H1 (cell line): ENCODE measurements at regions not wholly inside any gene's neighbourhood (a gene's known extent, or its start where the extent isn't known, plus 50 kb on each side); places are given as distances from the start of the nearest gene placed in this dataset.

Source experiments
- CTCF ChIA-PET: fragments of 300-600 bp; sonication (Branson Sonifier 250); formaldehyde crosslinking; loops from one replicate; lab custom pipeline; 2021; ENCODE audit not compliant: partially characterized antibody; lab: Charles Lee
- POLR2A ChIA-PET: fragments of 300-600 bp; sonication (Branson Sonifier 250); formaldehyde crosslinking; loops from one replicate; lab custom pipeline; 2021; ENCODE audit warnings: inconsistent platforms; ENCODE audit not compliant: partially characterized antibody; lab: Charles Lee
- DNase-seq, 2 experiments: peaks; one replicate each; pipeline versions ENCODE4 v3.0.0 to v3.0.0-alpha.2; 2010 to 2022; ENCODE audit warnings: low spot score in 2 of 2, low read depth in 1 of 2, mixed read lengths in 1 of 2
- FAIRE-seq: peaks from 2 replicates; lab custom pipeline; 2011; peaks lifted over from hg19 to GRCh38; lab: Jason Lieb, UNC
- H2AFZ ChIP-seq: 2 replicates; pipeline ENCODE4 v1.8.1; 2012; ENCODE audit warnings: low read length, inconsistent platforms
- H2AK5ac ChIP-seq: 2 replicates; pipeline ENCODE4 v1.6.1; 2013; ENCODE audit warnings: low read depth, low read length
- H2BK120ac ChIP-seq: replicated peaks from 2 replicates; pipeline ENCODE3; 2013; ENCODE audit warnings: low read depth, low read length, inconsistent platforms
- H2BK12ac ChIP-seq: 2 replicates; pipeline ENCODE4 v1.6.1; 2013; ENCODE audit warnings: low read depth, low read length
- H2BK15ac ChIP-seq: 2 replicates; pipeline ENCODE4 v1.6.1; 2013; ENCODE audit warnings: low read length
- H2BK20ac ChIP-seq: 2 replicates; pipeline ENCODE4 v1.6.1; 2013; ENCODE audit warnings: low read length
- H2BK5ac ChIP-seq: 2 replicates; pipeline ENCODE4 v1.6.1; 2013; ENCODE audit warnings: low read depth, low read length
- H3K14ac ChIP-seq: 2 replicates; pipeline ENCODE4 v1.6.1; 2013; ENCODE audit warnings: inconsistent platforms; ENCODE audit not compliant: insufficient read length
- H3K18ac ChIP-seq: 2 replicates; pipeline ENCODE4 v1.6.1; 2013; ENCODE audit warnings: low read length; ENCODE audit errors: extremely low read depth
- H3K23ac ChIP-seq: 2 replicates; pipeline ENCODE4 v1.6.1; 2013; ENCODE audit warnings: inconsistent platforms; ENCODE audit not compliant: insufficient read length
- H3K23me2 ChIP-seq: 2 replicates; pipeline ENCODE4 v1.6.1; 2013; ENCODE audit warnings: low read depth, low read length
- H3K27ac ChIP-seq: 2 replicates; pipeline ENCODE4 v1.6.1; 2011; ENCODE audit warnings: low read depth, low read length, inconsistent platforms
- H3K27me3 ChIP-seq, 4 experiments: replicated peaks in 1 of 4; 1 replicate in 1 of 4; 2 replicates in 3 of 4; pipeline versions ENCODE4 v1.6.1 to v1.8.1; 2011 to 2013; ENCODE audit warnings: low read length in 3 of 4, mild to moderate bottlenecking in 3 of 4, inconsistent platforms in 2 of 4, mixed read lengths in 2 of 4, moderate library complexity in 1 of 4; ENCODE audit not compliant: control insufficient read depth in 3 of 4, insufficient read depth in 3 of 4; ENCODE audit errors: extremely low read depth in 1 of 4
- H3K36me3 ChIP-seq, 4 experiments: 2 replicates each; pipeline versions ENCODE4 v1.6.1 to v1.8.1; 2011 to 2013; ENCODE audit warnings: mild to moderate bottlenecking in 4 of 4, low read length in 3 of 4, moderate library complexity in 2 of 4, control low read depth in 1 of 4, inconsistent platforms in 1 of 4; ENCODE audit not compliant: insufficient read depth in 4 of 4, control insufficient read depth in 2 of 4
- H3K4ac ChIP-seq: replicated peaks from 2 replicates; pipeline ENCODE3; 2013; ENCODE audit warnings: low read length, low read depth, mixed read lengths, inconsistent platforms; ENCODE audit not compliant: insufficient read length
- H3K4me1 ChIP-seq, 4 experiments: replicated peaks in 1 of 4; 1 replicate in 1 of 4; 2 replicates in 3 of 4; pipeline versions ENCODE4 v1.6.1 to v1.8.1; 2011 to 2013; ENCODE audit warnings: low read length in 3 of 4, inconsistent platforms in 2 of 4, mixed read lengths in 1 of 4; ENCODE audit not compliant: insufficient read depth in 4 of 4, control insufficient read depth in 3 of 4
- H3K4me2 ChIP-seq, 2 experiments: 2 replicates each; pipeline versions ENCODE4 v1.6.1 to v1.8.1; 2011 to 2013; ENCODE audit warnings: low read depth in 2 of 2, low read length in 2 of 2, control low read depth in 1 of 2, inconsistent platforms in 1 of 2, mild to moderate bottlenecking in 1 of 2; ENCODE audit not compliant: insufficient read depth in 1 of 2
- H3K4me3 ChIP-seq, 4 experiments: fragments of 200-600, 300-600 bp in 1 of 4; sonication (generic), shearing (Covaris generic), sonication (Bioruptor Twin) in 1 of 4; 2 replicates each; pipeline versions ENCODE4 v1.5.1 to v1.8.1; 2011 to 2016; ENCODE audit warnings: low read length in 4 of 4, low read depth in 3 of 4, control low read depth in 2 of 4, inconsistent platforms in 2 of 4, mild to moderate bottlenecking in 2 of 4, mixed read lengths in 1 of 4, moderate library complexity in 1 of 4; ENCODE audit not compliant: insufficient read depth in 2 of 4; ENCODE audit errors: extremely low read depth in 1 of 4
- H3K56ac ChIP-seq: replicated peaks from 2 replicates; pipeline ENCODE3; 2013; ENCODE audit warnings: low read depth, mild to moderate bottlenecking, mixed read lengths, low read length, inconsistent platforms; ENCODE audit not compliant: insufficient read length
- H3K79me1 ChIP-seq: 2 replicates; pipeline ENCODE4 v1.6.1; 2013; ENCODE audit warnings: low read depth, low read length, control low read depth
- H3K79me2 ChIP-seq, 2 experiments: 2 replicates each; pipeline versions ENCODE4 v1.6.1 to v1.8.1; 2012 to 2013; ENCODE audit warnings: low read length in 2 of 2, mild to moderate bottlenecking in 2 of 2, inconsistent platforms in 1 of 2; ENCODE audit not compliant: insufficient read depth in 2 of 2, control insufficient read depth in 1 of 2
- H3K9ac ChIP-seq, 4 experiments: replicated peaks in 1 of 4; 1 replicate in 1 of 4; 2 replicates in 3 of 4; pipeline versions ENCODE4 v1.6.1 to v1.8.1; 2011 to 2013; ENCODE audit warnings: low read depth in 3 of 4, low read length in 3 of 4, control low read depth in 2 of 4, mild to moderate bottlenecking in 2 of 4, moderate library complexity in 2 of 4, inconsistent platforms in 1 of 4; ENCODE audit errors: extremely low read depth in 1 of 4
- H3K9me3 ChIP-seq, 2 experiments: 2 replicates each; pipeline versions ENCODE4 v1.6.1 to v1.8.1; 2012 to 2013; ENCODE audit warnings: mild to moderate bottlenecking in 2 of 2, moderate library complexity in 2 of 2, control low read depth in 1 of 2, inconsistent platforms in 1 of 2, low read depth in 1 of 2, low read length in 1 of 2, mixed read lengths in 1 of 2; ENCODE audit not compliant: insufficient read depth in 2 of 2
- H4K20me1 ChIP-seq, 2 experiments: replicated peaks in 1 of 2; 2 replicates each; pipeline versions ENCODE3 to v1.8.1; 2011 to 2013; ENCODE audit warnings: inconsistent platforms in 2 of 2, low read length in 2 of 2, mild to moderate bottlenecking in 1 of 2; ENCODE audit not compliant: insufficient read depth in 2 of 2, control insufficient read depth in 1 of 2
- H4K5ac ChIP-seq: 2 replicates; pipeline ENCODE4 v1.6.1; 2013; ENCODE audit warnings: low read length, low read depth, mixed read lengths, inconsistent platforms; ENCODE audit not compliant: insufficient read length
- H4K8ac ChIP-seq: 2 replicates; pipeline ENCODE4 v1.8.0; 2013; ENCODE audit warnings: mild to moderate bottlenecking, moderate library complexity, low read length, inconsistent platforms; ENCODE audit not compliant: insufficient read depth; ENCODE audit errors: extremely low read depth
- H4K91ac ChIP-seq: replicated peaks from 2 replicates; pipeline ENCODE3; 2013; ENCODE audit warnings: low read length, mixed read lengths, inconsistent platforms; ENCODE audit not compliant: insufficient read length
- KDM1A ChIP-seq: fragments of 200-600, 300-600 bp; sonication (generic); IDR thresholded peaks from 2 replicates; pipeline ENCODE4 v1.7.1; 2016; ENCODE audit warnings: mild to moderate bottlenecking, low read length, borderline replicate concordance
- KDM5A ChIP-seq: fragments of 200-600 bp; IDR thresholded peaks from 2 replicates; pipeline ENCODE4 v1.7.1; 2012; ENCODE audit warnings: mild to moderate bottlenecking, low read length, inconsistent platforms, mixed read lengths
- RAD21 ChIP-seq, 2 experiments: IDR thresholded peaks in 1 of 2; conservative IDR thresholded peaks in 1 of 2; 2 replicates each; pipeline ENCODE4 v1.6.1; 2011; ENCODE audit warnings: low read depth in 2 of 2, low read length in 2 of 2, improper control_type of control experiment in 1 of 2, inconsistent platforms in 1 of 2, mild to moderate bottlenecking in 1 of 2, moderate library complexity in 1 of 2
- SIRT6 ChIP-seq: IDR thresholded peaks from one replicate; pipeline ENCODE4 v1.7.1; 2012; ENCODE audit warnings: low read length, inconsistent platforms
- TAF1 ChIP-seq: IDR thresholded peaks from 2 replicates; pipeline ENCODE4 v1.6.1; 2011; ENCODE audit warnings: mild to moderate bottlenecking, low read depth, low read length
- WGBS, 2 experiments: shearing (Covaris generic) in 1 of 2; methylation state at CpG; one replicate each; pipeline versions ENCODE4 v1.1.6 to v1.1.7; 2013 to 2015; ENCODE audit warnings: low lambda C conversion rate in 2 of 2, mixed read lengths in 2 of 2, inconsistent platforms in 1 of 2, low coverage in 1 of 2, missing lambda C conversion rate in 1 of 2; ENCODE audit not compliant: insufficient replicate concordance in 2 of 2, insufficient coverage in 1 of 2, insufficient read length in 1 of 2; ENCODE audit errors: extremely low coverage in 1 of 2, missing lambda C conversion rate in 1 of 2; 5-methylcytosine and 5-hydroxymethylcytosine counted together
- TF ChIP-seq, protein P1 (sequence below), 3 experiments: IDR thresholded peaks; 1 replicate in 2 of 3; 2 replicates in 1 of 3; pipeline versions ENCODE4 v1.5.1 to v1.6.1; 2011; ENCODE audit warnings: low read length in 3 of 3, mild to moderate bottlenecking in 3 of 3, inconsistent platforms in 2 of 3, low read depth in 1 of 3, moderate library complexity in 1 of 3; ENCODE audit not compliant: insufficient read depth in 1 of 3; ENCODE audit errors: control extremely low read depth in 1 of 3

DNA sequence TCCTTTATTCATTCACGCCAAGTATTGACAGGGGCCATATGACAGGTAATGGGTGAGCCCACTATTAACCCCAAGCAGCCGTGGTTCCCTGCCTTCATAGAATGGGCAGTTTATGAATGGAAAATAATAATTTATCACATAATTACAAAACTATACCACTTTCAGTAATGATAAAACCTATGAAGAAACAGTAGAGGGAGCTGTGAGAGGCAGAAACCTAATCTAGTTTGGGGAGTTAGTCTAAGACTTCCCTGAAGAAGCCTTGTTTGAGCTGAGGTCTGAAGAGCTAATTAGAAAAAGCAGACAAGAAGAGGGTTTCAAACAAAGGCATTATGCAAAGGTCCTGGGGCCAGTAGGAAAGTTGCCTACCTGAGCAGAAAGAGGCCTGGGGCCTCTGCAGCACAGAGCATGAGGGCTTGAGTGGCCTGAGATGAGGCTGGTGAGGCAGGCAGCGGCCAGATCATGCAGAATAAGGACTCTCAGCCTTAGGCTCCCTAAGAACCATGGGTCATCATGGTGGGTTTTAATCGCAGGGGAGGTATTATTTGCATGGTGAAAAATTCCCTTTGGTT lies 142.8 kb downstream of the ATG4C start:
- H2AFZ ChIP-seq, result no peak overlapping the region
- H3K27me3 ChIP-seq, result no peaks in the 10 kb centered on the region; a peak in 1 of 7 replicates
- no peaks in the 10 kb centered on the region for H4K20me1 ChIP-seq
- FAIRE-seq, result no peak
- CTCF ChIA-PET, result interaction anchor here (0.6 to 6.6 kb wide), 13 partner anchors 9 to 73 kb away, joined by 3 to 47 read pairs (median 4); no protein-coding TSS in a partner anchor
- no peak overlapping the region for H3K14ac ChIP-seq
- no peak for TF ChIP-seq TAF1
- no peak for TF ChIP-seq KDM5A
- TF ChIP-seq SIRT6, result no peak
- peak; percentile 10 to 23; a peak in 2 of 4 replicates for TF ChIP-seq RAD21 (IDR thresholded peaks at IDR 0.05 in 1 of 2, conservative IDR thresholded peaks at IDR 0.05 in 1 of 2; ENCODE audit: low read depth in 2 of 2, low read length in 2 of 2)
- TF ChIP-seq, protein P1, sequence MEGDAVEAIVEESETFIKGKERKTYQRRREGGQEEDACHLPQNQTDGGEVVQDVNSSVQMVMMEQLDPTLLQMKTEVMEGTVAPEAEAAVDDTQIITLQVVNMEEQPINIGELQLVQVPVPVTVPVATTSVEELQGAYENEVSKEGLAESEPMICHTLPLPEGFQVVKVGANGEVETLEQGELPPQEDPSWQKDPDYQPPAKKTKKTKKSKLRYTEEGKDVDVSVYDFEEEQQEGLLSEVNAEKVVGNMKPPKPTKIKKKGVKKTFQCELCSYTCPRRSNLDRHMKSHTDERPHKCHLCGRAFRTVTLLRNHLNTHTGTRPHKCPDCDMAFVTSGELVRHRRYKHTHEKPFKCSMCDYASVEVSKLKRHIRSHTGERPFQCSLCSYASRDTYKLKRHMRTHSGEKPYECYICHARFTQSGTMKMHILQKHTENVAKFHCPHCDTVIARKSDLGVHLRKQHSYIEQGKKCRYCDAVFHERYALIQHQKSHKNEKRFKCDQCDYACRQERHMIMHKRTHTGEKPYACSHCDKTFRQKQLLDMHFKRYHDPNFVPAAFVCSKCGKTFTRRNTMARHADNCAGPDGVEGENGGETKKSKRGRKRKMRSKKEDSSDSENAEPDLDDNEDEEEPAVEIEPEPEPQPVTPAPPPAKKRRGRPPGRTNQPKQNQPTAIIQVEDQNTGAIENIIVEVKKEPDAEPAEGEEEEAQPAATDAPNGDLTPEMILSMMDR (IDR thresholded peaks at IDR 0.05; ENCODE audit: control extremely low read depth in 1 of 3, insufficient read depth in 1 of 3, low read depth in 1 of 3, low read length in 3 of 3), result peak in 1 of 3 experiments; percentile 6; a peak in 1 of 4 replicates
- TF ChIP-seq KDM1A, result 0 out of 2 replicates have a peak, but pooled peaks have one; percentile 53
- TF ChIP-seq, all 59 proteins: peak for 3
- no peak overlapping the region for H3K56ac ChIP-seq
- no peaks in the 10 kb centered on the region for H3K4me1 ChIP-seq
- H2BK5ac ChIP-seq, result no peak overlapping the region
- no peak overlapping the region for H3K4me3 ChIP-seq
- WGBS, 2 experiments, result 88% methylated on average over 4 of the region's 4 CpGs; no CpG with 5 or more reads in 1 of the 2 experiments
- no peak overlapping the region for H3K23ac ChIP-seq
- H3K23me2 ChIP-seq, result no peaks in the 10 kb centered on the region
- H2BK12ac ChIP-seq, result no peak overlapping the region
- H3K4ac ChIP-seq, result no peak overlapping the region
- no peaks in the 10 kb centered on the region for H3K36me3 ChIP-seq
- no peak for DNase-seq
- H4K8ac ChIP-seq, result no peak overlapping the region
- H4K91ac ChIP-seq, result no peak overlapping the region
- no peaks in the 10 kb centered on the region for H3K9me3 ChIP-seq
- no peak overlapping the region for H2BK15ac ChIP-seq
- H2BK120ac ChIP-seq, result no peak overlapping the region
- H3K18ac ChIP-seq, result no peak overlapping the region
- H2AK5ac ChIP-seq, result no peak overlapping the region
- POLR2A ChIA-PET, result no interaction called here
- H3K9ac ChIP-seq, result no peak overlapping the region
- no peak overlapping the region for H2BK20ac ChIP-seq
- H3K4me2 ChIP-seq, result no peak overlapping the region
- H3K79me1 ChIP-seq, result no peaks in the 10 kb centered on the region
- no peak overlapping the region for H3K27ac ChIP-seq
- H3K79me2 ChIP-seq, result no peaks in the 10 kb centered on the region
- H4K5ac ChIP-seq, result no peak overlapping the region
